Transverse colon (tissue), 4 donors: ENCODE measurements at regions not wholly inside any gene's neighbourhood (a gene's known extent, or its start where the extent isn't known, plus 50 kb on each side); places are given as distances from the start of the nearest gene placed in this dataset.

Experiments
- DNase-seq: peaks from one replicate; pipeline ENCODE4 v3.0.0-alpha.2; 2019
- H3K27ac ChIP-seq, 4 donors: fragments of 200-600 bp; sonication (generic); 2 replicates each; pipeline ENCODE4 v1.5.1; 2016 to 2018; ENCODE audit warnings: inconsistent platforms in 4 of 4
- H3K27me3 ChIP-seq: fragments of 200-600 bp; sonication (generic); 2 replicates; pipeline ENCODE4 v1.5.1; 2017; ENCODE audit warnings: inconsistent platforms
- H3K36me3 ChIP-seq, 4 donors: fragments of 200-600 bp; sonication (generic); 2 replicates each; pipeline ENCODE4 v1.5.1; 2017 to 2019; ENCODE audit warnings: inconsistent platforms in 4 of 4
- H3K4me1 ChIP-seq, 4 donors: fragments of 200-600 bp; sonication (generic); 2 replicates each; pipeline ENCODE4 v1.5.1; 2017 to 2020; ENCODE audit warnings: inconsistent platforms in 4 of 4
- H3K4me3 ChIP-seq, 4 donors: fragments of 200-600 bp; sonication (generic); 1 replicate in 1 of 4; 2 replicates in 3 of 4; pipeline versions ENCODE4 v1.5.1 to v1.6.1; 2017 to 2019; ENCODE audit warnings: inconsistent platforms in 4 of 4
- H3K9me3 ChIP-seq, 2 donors: fragments of 200-600 bp; sonication (generic); 2 replicates each; pipeline ENCODE4 v1.5.1; 2017 to 2019; ENCODE audit warnings: inconsistent platforms in 2 of 2
- CTCF ChIP-seq, 5 experiments: fragments of 200-600 bp in 3 of 5; fragments of 450-650 bp in 2 of 5; sonication (generic) in 3 of 5; IDR thresholded peaks; 1 replicate in 2 of 5; 2 replicates in 3 of 5; pipeline ENCODE4 v1.5.1; 2016 to 2017; ENCODE audit warnings: antibody characterized with exemption in 5 of 5, inconsistent platforms in 3 of 5, mild to moderate bottlenecking in 2 of 5, moderate library complexity in 1 of 5
- EP300 ChIP-seq: sonication (generic); formaldehyde crosslinking; IDR thresholded peaks from one replicate; pipeline ENCODE4 v1.6.1; 2017; ENCODE audit warnings: antibody characterized with exemption, low read depth
- POLR2A ChIP-seq: fragments of 450-650 bp; IDR thresholded peaks from one replicate; pipeline ENCODE4 v1.6.1; 2016; ENCODE audit warnings: antibody characterized with exemption, mild to moderate bottlenecking, moderate library complexity
- POLR2AphosphoS5 ChIP-seq, 3 donors: sonication (generic); formaldehyde crosslinking; IDR thresholded peaks; one replicate each; pipeline ENCODE4 v1.6.1; 2016; ENCODE audit warnings: antibody characterized with exemption in 3 of 3
- WGBS, 2 donors: methylation state at CpG; one replicate each; pipeline ENCODE4 v1.1.5; 2018; ENCODE audit warnings: low coverage in 1 of 2; 5-methylcytosine and 5-hydroxymethylcytosine counted together
- in situ Hi-C, 4 donors: fragments of 200-750 bp; cut with MboI; loops; one replicate each; pipeline versions ENCODE4 v1.15.0 to v1.15.1; 2017; ENCODE audit warnings: low sequenced_read_pairs in 3 of 4, low pct_ligation_motif_present in 1 of 4, low pct_unique_long_range_greater_than_20kb in 1 of 4
- intact Hi-C: fragments of 100-400 bp; cut with DNase I; formaldehyde crosslinking; loops from one replicate; pipeline ENCODE4 v1.15.1; 2023; ENCODE audit warnings: low total_unique reads

- Histone ChIP-seq H3K27me3 (no peaks in the 10 kb centered on the region), H3K27ac (no peak overlapping the region), H3K36me3 (no peaks in the 10 kb centered on the region), H3K4me1 (no peaks in the 10 kb centered on the region), H3K9me3 (no peaks in the 10 kb centered on the region), H3K4me3 (no peak overlapping the region)
- no peak for DNase-seq
- intact Hi-C loops = no loop called here
- in situ Hi-C loops = no loop called here
- TF ChIP-seq POLR2A (no peak), POLR2AphosphoS5 (IDR thresholded peaks at IDR 0.05) (no peak), EP300 (no peak)
- WGBS, 2 donors = 31 to 49% methylated on average over 6 of the region's 6 CpGs
Observed at GRCh38 chr18:70411876-70412435, 123.1 kb downstream of the SOCS6 start.

- Histone ChIP-seq H3K36me3 (no peaks in the 10 kb centered on the region), H3K9me3 (no peaks in the 10 kb centered on the region), H3K27me3 (no peaks in the 10 kb centered on the region), H3K4me1 (no peaks in the 10 kb centered on the region), H3K4me3 (no peak overlapping the region), H3K27ac (no peak overlapping the region)
- intact Hi-C loops = no loop called here
- no peak for DNase-seq
- in situ Hi-C loops = no loop called here
- TF ChIP-seq EP300 (no peak), POLR2A (no peak), CTCF (IDR thresholded peaks at IDR 0.05) (no peak)
- WGBS, 2 donors = 72 to 84% methylated on average over 2 of the region's 2 CpGs
Observed at GRCh38 chr18:70411307-70411706, 122.5 kb downstream of the SOCS6 start.

DNA sequence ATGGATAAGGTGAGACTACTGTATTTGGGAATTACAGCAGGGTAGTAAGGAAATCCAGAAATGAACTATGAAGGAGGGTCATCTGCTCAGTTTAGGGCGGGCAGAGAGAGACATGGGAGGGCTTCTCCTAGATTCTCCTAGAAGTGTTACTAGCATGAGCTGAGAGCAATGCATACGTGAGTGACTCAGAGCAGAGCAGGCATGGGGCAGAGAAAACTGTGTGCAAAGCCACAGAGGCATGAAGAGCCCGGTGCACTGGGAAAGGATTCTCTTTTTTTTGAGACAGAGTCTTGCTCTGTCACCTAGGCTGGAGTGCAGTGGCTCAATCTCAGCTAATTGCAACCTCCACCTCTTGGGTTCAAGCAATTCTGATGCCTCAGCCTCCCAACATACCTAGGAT is 116.2 kb downstream of the SOCS6 start:
- no peak overlapping the region for H3K4me3 ChIP-seq
- intact Hi-C loops = no loop called here
- H3K9me3 ChIP-seq = no peaks in the 10 kb centered on the region
- no peaks in the 10 kb centered on the region for H3K36me3 ChIP-seq
- 45 to 78% methylated on average over 2 to 3 of the region's 3 CpGs for WGBS, 2 donors
- no peaks in the 10 kb centered on the region for H3K4me1 ChIP-seq
- no peak for DNase-seq
- in situ Hi-C loops = no loop called here
- TF ChIP-seq POLR2AphosphoS5 (IDR thresholded peaks at IDR 0.05) = no peak
- no peak for TF ChIP-seq CTCF (IDR thresholded peaks at IDR 0.05)
- TF ChIP-seq POLR2A = no peak
- TF ChIP-seq EP300 = no peak
- no peaks in the 10 kb centered on the region for H3K27me3 ChIP-seq
- no peak overlapping the region for H3K27ac ChIP-seq

- TF ChIP-seq POLR2AphosphoS5 (IDR thresholded peaks at IDR 0.05) (no peak), EP300 (no peak), CTCF (IDR thresholded peaks at IDR 0.05) (no peak), POLR2A (no peak)
- H3K4me3 ChIP-seq = no peak overlapping the region
- intact Hi-C loops = no loop called here
- no peaks in the 10 kb centered on the region for H3K9me3 ChIP-seq
- H3K4me1 ChIP-seq = no peaks in the 10 kb centered on the region
- WGBS, 2 donors = 75 to 77% methylated on average over 6 of the region's 6 CpGs
- no peak overlapping the region for H3K27ac ChIP-seq
- no peaks in the 10 kb centered on the region for H3K36me3 ChIP-seq
- H3K27me3 ChIP-seq = no peaks in the 10 kb centered on the region
- in situ Hi-C loops = no loop called here
- DNase-seq = no peak
Observed at GRCh38 chr18:70400476-70400875, 111.6 kb downstream of the SOCS6 start.

DNA sequence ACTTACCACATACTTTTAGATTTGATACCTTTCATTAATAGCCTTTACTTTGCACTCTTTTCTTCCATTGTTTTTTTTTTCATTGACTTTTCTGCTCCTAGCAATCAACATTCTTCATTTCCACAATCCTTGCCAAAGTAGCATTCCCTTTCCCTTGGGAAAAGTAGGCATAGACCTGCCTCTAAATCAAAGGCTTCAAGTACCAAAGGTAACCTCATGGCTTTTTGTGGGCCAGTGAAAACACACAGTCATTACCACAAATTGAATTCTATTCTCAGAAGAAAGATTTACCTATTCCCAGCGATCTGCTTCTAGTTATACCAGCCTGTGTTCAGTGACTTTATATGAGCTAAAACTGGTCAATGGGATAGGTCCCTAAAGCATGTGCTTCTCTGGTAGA is 109.2 kb downstream of the SOCS6 start:
- Histone ChIP-seq H3K27me3 (no peaks in the 10 kb centered on the region), H3K9me3 (no peaks in the 10 kb centered on the region), H3K4me3 (no peak overlapping the region), H3K27ac (no peak overlapping the region), H3K36me3 (no peaks in the 10 kb centered on the region), H3K4me1 (no peaks in the 10 kb centered on the region)
- no peak for DNase-seq
- TF ChIP-seq POLR2A (no peak), EP300 (no peak), POLR2AphosphoS5 (IDR thresholded peaks at IDR 0.05) (no peak), CTCF (IDR thresholded peaks at IDR 0.05) (no peak)
- intact Hi-C loops (no loop called here), in situ Hi-C loops (no loop called here)
- 77 to 83% methylated on average over 1 of the region's 1 CpG for WGBS, 2 donors
